ENCODE measurements at regions not wholly inside any gene's neighbourhood (a gene's known extent, or its start where the extent isn't known, plus 50 kb on each side); places are given as distances from the start of the nearest gene placed in this dataset.
"Not testable (repeated sequence)": the region's sequence is repeated elsewhere in the genome, so short reads cannot be mapped to it uniquely, and the experiment has no call there.

- DNase-seq, result no peak
Observed at GRCh38 chr6:119461187-119461586, 111.6 kb upstream of the MAN1A1 start.

GRCh38 chr6:119459207-119459974 lies 109.8 kb upstream of the MAN1A1 start:
- DNase-seq, result no peak

- DNase-seq, result no peak
Observed at GRCh38 chr6:119454714-119455113, 105.2 kb upstream of the MAN1A1 start.

GRCh38 chr6:119453242-119454200 lies 104.0 kb upstream of the MAN1A1 start:
- no peak for DNase-seq

GRCh38 chr6:119449331-119450156 lies 100.0 kb upstream of the MAN1A1 start:
- no peak for DNase-seq

- DNase-seq, result no peak
Observed at GRCh38 chr6:119447921-119448320, 98.4 kb upstream of the MAN1A1 start.

- DNase-seq, result no peak
Observed at GRCh38 chr6:119446609-119447008, 97.0 kb upstream of the MAN1A1 start.

GRCh38 chr6:119446115-119446554 lies 96.6 kb upstream of the MAN1A1 start:
- DNase-seq, result no peak

GRCh38 chr6:119445666-119446065 lies 96.1 kb upstream of the MAN1A1 start:
- no peak for DNase-seq

- DNase-seq, result no peak
Observed at GRCh38 chr6:119444642-119445557, 95.3 kb upstream of the MAN1A1 start.

- DNase-seq, result no peak
Observed at GRCh38 chr6:119443993-119444641, 94.6 kb upstream of the MAN1A1 start.

- no peak for DNase-seq
Observed at GRCh38 chr6:119442776-119443184, 93.2 kb upstream of the MAN1A1 start.

GRCh38 chr6:119440953-119441352 lies 91.4 kb upstream of the MAN1A1 start:
- no peak for DNase-seq

GRCh38 chr6:119436583-119436982 lies 87.0 kb upstream of the MAN1A1 start:
- DNase-seq, result no peak

GRCh38 chr6:119431799-119432198 lies 82.2 kb upstream of the MAN1A1 start:
- DNase-seq, result no peak

GRCh38 chr6:119430805-119431204 lies 81.2 kb upstream of the MAN1A1 start:
- no peak for DNase-seq

- DNase-seq, result no peak
Observed at GRCh38 chr6:119428633-119429032, 79.1 kb upstream of the MAN1A1 start.

- DNase-seq, result no peak
Observed at GRCh38 chr6:119426619-119427018, 77.1 kb upstream of the MAN1A1 start.

- DNase-seq, result no peak
Observed at GRCh38 chr6:119423996-119424395, 74.4 kb upstream of the MAN1A1 start.

GRCh38 chr6:119418084-119418483 lies 68.5 kb upstream of the MAN1A1 start:
- not testable (repeated sequence) for DNase-seq

GRCh38 chr6:119407156-119407555 lies 57.6 kb upstream of the MAN1A1 start:
- no peak for DNase-seq
